HG03175 (cell line): ENCODE measurements at regions not wholly inside any gene's neighbourhood (a gene's known extent, or its start where the extent isn't known, plus 50 kb on each side); places are given as distances from the start of the nearest gene placed in this dataset.
"Not testable (repeated sequence)": the region's sequence is repeated elsewhere in the genome, so short reads cannot be mapped to it uniquely, and the experiment has no call there.

Source experiments
- ATAC-seq: cut with Tn5 transposase; IDR thresholded peaks from one replicate; pipeline ENCODE4 v1.9.1; 2021; ENCODE audit warnings: mild to moderate bottlenecking, moderate library complexity; ENCODE audit not compliant: unreplicated experiment

- ATAC-seq = no peak
Measured at GRCh38 chr2:150062416-150062815, 425.1 kb downstream of the RND3 start.

GRCh38 chr2:150060341-150060740 is 427.1 kb downstream of the RND3 start:
- ATAC-seq = no peak

GRCh38 chr2:150059676-150060075 is 427.8 kb downstream of the RND3 start:
- not testable (repeated sequence) for ATAC-seq

GRCh38 chr2:150052457-150052856 is 435.0 kb downstream of the RND3 start:
- ATAC-seq = no peak

GRCh38 chr2:150051004-150051403 is 436.5 kb downstream of the RND3 start:
- ATAC-seq = peak; percentile 85

GRCh38 chr2:150050036-150050435 is 437.4 kb downstream of the RND3 start:
- no peak for ATAC-seq

- ATAC-seq = no peak
Measured at GRCh38 chr2:150047620-150048222, 439.7 kb downstream of the RND3 start.

- ATAC-seq = no peak
Measured at GRCh38 chr2:150046810-150047209, 440.7 kb downstream of the RND3 start.

GRCh38 chr2:150046211-150046610 is 441.3 kb downstream of the RND3 start:
- no peak for ATAC-seq

- no peak for ATAC-seq
Measured at GRCh38 chr2:150045601-150046000, 441.9 kb downstream of the RND3 start.

- no peak for ATAC-seq
Measured at GRCh38 chr2:150043172-150043500, 444.3 kb downstream of the RND3 start.

GRCh38 chr2:150042500-150043171 is 444.8 kb downstream of the RND3 start:
- ATAC-seq = no peak

GRCh38 chr2:150041722-150042425 is 445.6 kb downstream of the RND3 start:
- no peak for ATAC-seq

- no peak for ATAC-seq
Measured at GRCh38 chr2:150036622-150037021, 449.0 kb upstream of the MMADHC start.

- ATAC-seq = no peak
Measured at GRCh38 chr2:150034665-150035064, 447.1 kb upstream of the MMADHC start.

GRCh38 chr2:150030436-150031190 is 443.0 kb upstream of the MMADHC start:
- no peak for ATAC-seq

- no peak for ATAC-seq
Measured at GRCh38 chr2:150028322-150028721, 440.7 kb upstream of the MMADHC start.

- ATAC-seq = no peak
Measured at GRCh38 chr2:150027164-150027563, 439.6 kb upstream of the MMADHC start.

- no peak for ATAC-seq
Measured at GRCh38 chr2:150023663-150024062, 436.1 kb upstream of the MMADHC start.

GRCh38 chr2:150023044-150023443 is 435.5 kb upstream of the MMADHC start:
- no peak for ATAC-seq

GRCh38 chr2:150020937-150021673 is 433.5 kb upstream of the MMADHC start:
- ATAC-seq = no peak
